Thyroid gland (tissue), 4 donors: ENCODE measurements at regions not wholly inside any gene's neighbourhood (a gene's known extent, or its start where the extent isn't known, plus 50 kb on each side); places are given as distances from the start of the nearest gene placed in this dataset.

Source experiments
- DNase-seq, 2 donors: peaks; one replicate each; pipeline ENCODE4 v3.0.0-alpha.2; 2019
- H3K27ac ChIP-seq, 3 donors: fragments of 200-600 bp; sonication (generic); 1 replicate in 2 of 3; 2 replicates in 1 of 3; pipeline ENCODE4 v1.5.1; 2016 to 2019; ENCODE audit warnings: mild to moderate bottlenecking in 1 of 3, moderate library complexity in 1 of 3
- H3K27me3 ChIP-seq: fragments of 200-600 bp; sonication (generic); one replicate; pipeline ENCODE4 v1.5.1; 2019
- H3K36me3 ChIP-seq, 2 donors: fragments of 200-600 bp; sonication (generic); one replicate each; pipeline ENCODE4 v1.5.1; 2016 to 2019
- H3K4me1 ChIP-seq, 2 donors: fragments of 200-600 bp; sonication (generic); one replicate each; pipeline ENCODE4 v1.5.1; 2017 to 2019
- H3K4me3 ChIP-seq, 3 donors: fragments of 200-600 bp; sonication (generic); replicated peaks in 1 of 3; 1 replicate in 2 of 3; 2 replicates in 1 of 3; pipeline ENCODE4 v1.5.1; 2016; ENCODE audit warnings: mild to moderate bottlenecking in 1 of 3
- H3K9me3 ChIP-seq: fragments of 200-600 bp; sonication (generic); one replicate; pipeline ENCODE4 v1.5.1; 2017
- CTCF ChIP-seq, 6 experiments: fragments of 200-600 bp in 3 of 6; fragments of 450-650 bp in 3 of 6; sonication (generic) in 3 of 6; IDR thresholded peaks; one replicate each; pipeline ENCODE4 v1.5.1; 2016 to 2019; ENCODE audit warnings: antibody characterized with exemption in 6 of 6, mild to moderate bottlenecking in 2 of 6, inconsistent platforms in 1 of 6, moderate library complexity in 1 of 6
- POLR2A ChIP-seq, 2 donors: fragments of 450-650 bp; IDR thresholded peaks; one replicate each; pipeline ENCODE4 v1.6.1; 2017; ENCODE audit warnings: antibody characterized with exemption in 2 of 2, mild to moderate bottlenecking in 2 of 2, moderate library complexity in 1 of 2
- WGBS, 2 donors: methylation state at CpG; one replicate each; pipeline ENCODE4 v1.1.5; 2017; 5-methylcytosine and 5-hydroxymethylcytosine counted together
- intact Hi-C: fragments of 100-400 bp; cut with DNase I; formaldehyde crosslinking; loops from one replicate; pipeline ENCODE4 v1.15.1; 2023

- 90 to 91% methylated on average over 3 of the region's 3 CpGs for whole genome bisulfite sequencing, 2 donors
- H3K9me3 ChIP-seq: no peaks in the 10 kb centered on the region
- intact Hi-C loops: no loop called here
Observed at GRCh38 chr4:124854968-124855367, 142.4 kb upstream of the ANKRD50 start.

DNA sequence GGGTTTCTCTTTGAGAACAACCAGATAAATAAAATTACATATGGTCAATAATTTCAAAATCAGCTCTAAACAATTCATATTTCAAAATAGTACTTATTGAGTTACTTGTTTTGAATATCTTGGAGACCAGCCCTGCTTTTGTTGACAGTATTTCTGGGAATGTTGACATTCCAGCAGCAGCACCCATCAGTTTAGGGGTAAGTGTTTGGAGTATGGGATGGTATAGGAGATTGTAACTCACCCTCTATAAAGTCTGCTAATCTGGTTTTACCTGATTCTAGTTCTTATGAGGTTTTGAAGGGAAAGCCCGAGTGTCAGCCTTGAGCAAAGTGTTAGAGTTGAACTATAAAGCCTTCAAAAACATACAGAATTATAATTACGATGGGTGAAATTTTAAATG lies 139.2 kb upstream of the ANKRD50 start:
- Histone ChIP-seq H3K9me3 (no peaks in the 10 kb centered on the region), H3K27me3 (no peaks in the 10 kb centered on the region), H3K36me3 (no peaks in the 10 kb centered on the region), H3K4me3 (no peak overlapping the region), H3K27ac (no peak overlapping the region), H3K4me1 (peaks cover 0 to 3% of the 10 kb centered on the region in 2 donors)
- no peak for DNase-seq
- intact Hi-C loops: no loop called here
- TF ChIP-seq CTCF (IDR thresholded peaks at IDR 0.05): no peak
- no peak for TF ChIP-seq POLR2A (IDR thresholded peaks at IDR 0.05)
- WGBS, 2 donors: 89 to 90% methylated on average over 2 of the region's 2 CpGs

More at GRCh38 chr4:124854968-124855367, 142.4 kb upstream of the ANKRD50 start:
- no peaks in the 10 kb centered on the region for H3K27me3 ChIP-seq
- TF ChIP-seq CTCF (IDR thresholded peaks at IDR 0.05): no peak
- TF ChIP-seq POLR2A (IDR thresholded peaks at IDR 0.05): no peak
- H3K27ac ChIP-seq: no peak overlapping the region
- DNase-seq: no peak
- H3K4me3 ChIP-seq: no peak overlapping the region
- no peaks in the 10 kb centered on the region for H3K36me3 ChIP-seq
- H3K4me1 ChIP-seq: no peaks in the 10 kb centered on the region

DNA sequence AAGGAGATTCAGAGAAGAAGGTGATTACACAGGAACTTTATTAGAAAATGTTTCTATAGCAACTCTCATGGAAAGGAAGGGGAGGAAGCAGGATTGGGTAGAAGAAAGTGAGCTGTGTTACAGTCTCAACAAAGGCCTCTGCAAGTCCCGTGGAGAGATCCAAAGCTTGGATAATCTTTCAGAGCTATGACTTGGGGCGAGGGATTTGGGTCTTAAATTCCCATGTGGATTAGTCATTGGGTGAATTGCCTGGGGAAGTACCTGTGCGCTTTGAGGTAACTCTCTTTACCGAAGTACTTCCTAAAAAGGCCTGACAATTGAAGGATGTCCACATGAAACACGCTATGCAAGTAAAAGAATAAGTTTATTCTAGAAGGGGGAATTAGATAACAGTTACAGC lies 133.8 kb upstream of the ANKRD50 start:
- intact Hi-C loops: no loop called here
- DNase-seq: no peak
- no peaks in the 10 kb centered on the region for H3K9me3 ChIP-seq
- no peaks in the 10 kb centered on the region for H3K36me3 ChIP-seq
- H3K27ac ChIP-seq: no peak overlapping the region
- H3K4me3 ChIP-seq: no peak overlapping the region
- 43 to 51% methylated on average over 5 of the region's 5 CpGs for WGBS, 2 donors
- peaks cover 0 to 8% of the 10 kb centered on the region in 2 donors for H3K4me1 ChIP-seq
- no peaks in the 10 kb centered on the region for H3K27me3 ChIP-seq
- TF ChIP-seq CTCF (IDR thresholded peaks at IDR 0.05): no peak
- TF ChIP-seq POLR2A (IDR thresholded peaks at IDR 0.05): no peak

DNA sequence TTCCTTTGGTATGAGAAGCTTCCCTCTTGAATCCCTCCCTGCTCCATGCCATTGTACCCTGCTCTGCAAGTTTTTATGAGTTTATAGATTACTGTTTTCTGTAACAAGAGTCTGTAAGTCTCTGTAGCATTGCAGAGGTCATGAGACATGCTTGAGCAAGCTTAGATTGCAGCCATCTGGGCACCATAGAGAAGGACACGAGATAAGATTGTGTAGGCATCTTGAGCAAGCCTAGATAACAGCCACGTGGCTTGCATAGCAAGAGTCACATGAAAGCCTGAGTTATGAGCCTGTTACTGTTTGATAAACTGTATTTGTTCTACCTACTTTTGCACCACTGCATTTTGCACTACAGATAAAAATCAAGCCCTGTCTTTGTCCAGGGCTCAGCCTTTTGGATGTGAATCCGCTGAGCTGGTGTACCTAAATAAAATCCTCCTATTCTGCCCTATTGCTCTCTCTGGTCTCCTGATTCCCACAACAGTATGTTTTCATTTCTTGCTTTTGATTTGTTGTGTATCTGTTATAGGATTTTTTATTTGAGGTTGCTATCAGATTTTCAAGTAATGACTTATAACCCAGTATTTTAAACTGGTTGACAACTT lies 127.4 kb upstream of the ANKRD50 start:
- no peak overlapping the region for H3K27ac ChIP-seq
- no peak for DNase-seq
- no peaks in the 10 kb centered on the region for H3K36me3 ChIP-seq
- intact Hi-C loops: no loop called here
- H3K4me3 ChIP-seq: no peak overlapping the region
- TF ChIP-seq POLR2A (IDR thresholded peaks at IDR 0.05) (no peak), CTCF (IDR thresholded peaks at IDR 0.05) (no peak)
- no peaks in the 10 kb centered on the region for H3K4me1 ChIP-seq
- WGBS, 2 donors: 78 to 87% methylated on average over 3 of the region's 3 CpGs
- no peaks in the 10 kb centered on the region for H3K27me3 ChIP-seq
- no peaks in the 10 kb centered on the region for H3K9me3 ChIP-seq

DNA sequence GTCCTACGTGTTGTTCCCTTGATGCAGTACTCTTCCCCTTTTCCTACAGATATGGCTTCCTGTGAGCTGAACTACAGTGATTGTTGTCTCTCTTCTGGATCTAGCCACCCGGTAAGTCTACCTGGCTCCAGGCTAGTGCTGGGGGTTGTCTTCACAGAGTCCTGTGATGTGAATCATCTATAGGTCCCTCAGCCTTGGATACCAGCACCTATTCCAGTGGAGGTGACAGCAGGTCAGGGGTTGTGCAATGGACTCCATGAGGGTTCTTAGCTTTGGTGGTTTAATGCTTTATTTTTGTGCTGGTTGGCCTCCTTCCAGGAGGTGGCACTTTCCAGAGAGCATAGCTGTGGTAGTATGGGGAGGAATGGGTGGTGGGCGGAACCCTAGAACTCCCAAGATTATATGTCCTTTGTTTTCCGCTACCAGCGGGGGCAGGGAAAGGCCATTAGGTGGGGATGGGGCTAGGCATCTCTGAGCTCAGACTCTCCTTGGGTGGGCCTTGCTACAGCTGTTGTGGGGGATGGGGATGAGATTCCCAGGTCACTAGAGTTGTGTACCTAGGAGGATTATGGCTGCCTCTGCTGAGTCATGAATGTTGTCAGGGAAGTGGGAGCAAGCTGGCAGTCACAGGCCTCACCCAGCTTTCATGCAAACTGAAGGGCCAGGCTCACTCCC lies 121.4 kb upstream of the ANKRD50 start:
- H3K27me3 ChIP-seq: no peaks in the 10 kb centered on the region
- H3K4me3 ChIP-seq: no peak overlapping the region
- no peaks in the 10 kb centered on the region for H3K4me1 ChIP-seq
- H3K36me3 ChIP-seq: no peaks in the 10 kb centered on the region
- intact Hi-C loops: no loop called here
- no peak for DNase-seq
- no peak for TF ChIP-seq POLR2A (IDR thresholded peaks at IDR 0.05)
- TF ChIP-seq CTCF (IDR thresholded peaks at IDR 0.05): no peak
- 97 to 99% methylated on average over 5 of the region's 5 CpGs for WGBS, 2 donors
- H3K27ac ChIP-seq: no peak overlapping the region
- H3K9me3 ChIP-seq: no peaks in the 10 kb centered on the region
